Astrocyte of the cerebellum (primary cell): ENCODE measurements at regions not wholly inside any gene's neighbourhood (a gene's known extent, or its start where the extent isn't known, plus 50 kb on each side); places are given as distances from the start of the nearest gene placed in this dataset.

Experiments
- DNase-seq: peaks from one replicate; pipeline ENCODE4 v3.0.0-alpha.2; 2011; ENCODE audit warnings: low read depth
- H3K4me3 ChIP-seq: 2 replicates; pipeline ENCODE4 v1.5.1; 2011; ENCODE audit warnings: mild to moderate bottlenecking, low read depth, low read length, moderate library complexity
- CTCF ChIP-seq: IDR thresholded peaks from 2 replicates; pipeline ENCODE4 v1.5.1; 2012; ENCODE audit warnings: low read length, low read depth, moderate library complexity, mild to moderate bottlenecking; ENCODE audit errors: missing control alignments
- in situ Hi-C: cut with HindIII; loops from 2 replicates; pipeline ENCODE4 v1.10.0; 2017; ENCODE audit warnings: low sequenced_read_pairs

- in situ Hi-C loops = no loop called here
- no peak overlapping the region for H3K4me3 ChIP-seq
- TF ChIP-seq CTCF = no peak
- no peak for DNase-seq
These were observed 507.4 kb upstream of the PODXL start for GRCh38 chr7:132063800-132064199.

- DNase-seq = no peak
- H3K4me3 ChIP-seq = no peak overlapping the region
- in situ Hi-C loops = no loop called here
- TF ChIP-seq CTCF = no peak
These were observed 505.5 kb upstream of the PODXL start for GRCh38 chr7:132061937-132062336.

- no peak for DNase-seq
- no peak overlapping the region for H3K4me3 ChIP-seq
- in situ Hi-C loops = no loop called here
- no peak for TF ChIP-seq CTCF
These were observed 502.7 kb upstream of the PODXL start for GRCh38 chr7:132059141-132059540.

- no peak for TF ChIP-seq CTCF
- DNase-seq = no peak
- in situ Hi-C loops = no loop called here
- H3K4me3 ChIP-seq = no peak overlapping the region
These were observed 499.1 kb upstream of the PODXL start for GRCh38 chr7:132055336-132056120.

GRCh38 chr7:132053871-132054270 is 497.4 kb upstream of the PODXL start:
- DNase-seq = no peak
- in situ Hi-C loops = no loop called here
- H3K4me3 ChIP-seq = no peak overlapping the region
- TF ChIP-seq CTCF = no peak

GRCh38 chr7:132051311-132051710 is 494.9 kb upstream of the PODXL start:
- DNase-seq = no peak
- in situ Hi-C loops = no loop called here
- TF ChIP-seq CTCF = no peak
- H3K4me3 ChIP-seq = no peak overlapping the region
